Naive B cell (primary cell): ENCODE measurements at regions not wholly inside any gene's neighbourhood (a gene's known extent, or its start where the extent isn't known, plus 50 kb on each side); places are given as distances from the start of the nearest gene placed in this dataset.
A peak's percentile ranks its signal among the peaks of the same experiment; 100 is the strongest.

ENCODE experiments used
- ATAC-seq, 2 donors: fragments of 150-1000 bp; cut with Tn5 transposase; 2 replicates each; pipeline ENCODE4 v1.10.0; 2021; ENCODE audit warnings: low read depth in 2 of 2, mild to moderate bottlenecking in 2 of 2, moderate library complexity in 2 of 2
- DNase-seq: peaks from one replicate; pipeline ENCODE4 v3.0.0; 2022
- H3K27ac Mint-ChIP-seq, 6 donors: one replicate each; pipeline ENCODE4 v1.8.0; 2020 to 2022; ENCODE audit warnings: mild to moderate bottlenecking in 6 of 6, mixed read lengths in 6 of 6, moderate library complexity in 5 of 6, inconsistent platforms in 2 of 6
- H3K27me3 Mint-ChIP-seq, 3 donors: one replicate each; pipeline ENCODE4 v1.8.0; 2021 to 2022; ENCODE audit warnings: mixed read lengths in 3 of 3, mild to moderate bottlenecking in 1 of 3
- H3K36me3 Mint-ChIP-seq, 2 donors: one replicate each; pipeline ENCODE4 v1.8.0; 2020 to 2022; ENCODE audit warnings: mixed read lengths in 2 of 2, inconsistent platforms in 1 of 2, mild to moderate bottlenecking in 1 of 2
- H3K4me1 Mint-ChIP-seq, 3 donors: one replicate each; pipeline ENCODE4 v1.8.0; 2020 to 2022; ENCODE audit warnings: mixed read lengths in 3 of 3, inconsistent platforms in 1 of 3, mild to moderate bottlenecking in 1 of 3, moderate library complexity in 1 of 3
- H3K4me3 Mint-ChIP-seq, 8 donors: one replicate each; pipeline ENCODE4 v1.8.0; 2020 to 2022; ENCODE audit warnings: mild to moderate bottlenecking in 8 of 8, mixed read lengths in 8 of 8, moderate library complexity in 8 of 8, inconsistent platforms in 2 of 8
- H3K9me3 Mint-ChIP-seq, 7 donors: one replicate each; pipeline ENCODE4 v1.8.0; 2020 to 2022; ENCODE audit warnings: mixed read lengths in 7 of 7, mild to moderate bottlenecking in 5 of 7, inconsistent platforms in 2 of 7, moderate library complexity in 1 of 7

DNA sequence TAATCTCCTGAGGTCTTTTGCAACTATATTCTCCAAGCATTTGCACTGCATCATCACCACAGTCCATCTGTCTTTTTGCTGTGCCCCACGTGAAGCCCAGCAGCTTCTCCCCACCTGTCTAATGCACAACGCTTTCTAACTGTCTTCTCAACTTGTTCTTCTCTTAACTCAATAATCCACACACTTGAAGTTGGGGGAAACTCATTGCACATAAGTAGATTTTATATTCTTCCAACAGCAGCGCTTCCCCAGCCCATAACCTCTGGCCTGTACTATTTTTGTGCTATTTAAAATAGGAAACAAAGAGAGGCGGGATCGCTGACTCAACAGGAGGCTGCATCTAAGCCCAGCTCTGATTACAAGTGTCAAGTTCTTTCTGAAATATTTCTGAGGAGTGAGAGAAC lies 226.7 kb downstream of the GXYLT1 start:
- Mint-ChIP-seq H3K36me3 (peaks cover 0 to 8% of the 10 kb centered on the region in 2 donors), H3K4me1 (peaks cover 7 to 11% (median 8%) of the 10 kb centered on the region in 3 donors), H3K27ac (peak overlapping the region in 1 of 6 donors; percentile 23), H3K27me3 (peaks cover 0 to 16% (median 9%) of the 10 kb centered on the region in 3 donors), H3K4me3 (no peak overlapping the region), H3K9me3 (peaks cover 0 to 10% (median 2%) of the 10 kb centered on the region in 7 donors)
- ATAC-seq: no peak
- DNase-seq: no peak

DNA sequence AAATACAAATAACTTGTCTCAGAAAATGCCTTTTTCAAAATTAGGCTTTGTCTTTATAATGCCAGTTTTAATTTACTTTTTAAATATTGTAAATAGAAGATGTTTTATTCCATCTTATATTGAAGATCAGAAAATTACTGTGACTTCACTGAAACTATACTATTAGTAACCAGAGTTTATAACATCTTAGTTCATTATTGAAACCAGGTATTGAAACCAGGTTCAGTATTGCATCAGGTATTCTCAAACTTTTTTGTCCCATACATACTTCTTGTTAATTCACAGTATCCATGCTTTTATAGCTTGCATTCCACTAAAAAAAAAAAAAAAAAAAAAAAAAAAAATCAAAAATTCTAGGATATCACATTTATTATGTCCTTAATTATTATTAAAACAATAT lies 227.5 kb downstream of the GXYLT1 start:
- H3K9me3 Mint-ChIP-seq: peaks cover 0 to 10% (median 2%) of the 10 kb centered on the region in 7 donors
- no peak overlapping the region for H3K4me3 Mint-ChIP-seq
- no peak for ATAC-seq
- H3K27ac Mint-ChIP-seq: no peak overlapping the region
- H3K36me3 Mint-ChIP-seq: peaks cover 0 to 8% of the 10 kb centered on the region in 2 donors
- H3K27me3 Mint-ChIP-seq: peaks cover 0 to 16% (median 9%) of the 10 kb centered on the region in 3 donors
- peaks cover 7 to 11% (median 8%) of the 10 kb centered on the region in 3 donors for H3K4me1 Mint-ChIP-seq
- no peak for DNase-seq

DNA sequence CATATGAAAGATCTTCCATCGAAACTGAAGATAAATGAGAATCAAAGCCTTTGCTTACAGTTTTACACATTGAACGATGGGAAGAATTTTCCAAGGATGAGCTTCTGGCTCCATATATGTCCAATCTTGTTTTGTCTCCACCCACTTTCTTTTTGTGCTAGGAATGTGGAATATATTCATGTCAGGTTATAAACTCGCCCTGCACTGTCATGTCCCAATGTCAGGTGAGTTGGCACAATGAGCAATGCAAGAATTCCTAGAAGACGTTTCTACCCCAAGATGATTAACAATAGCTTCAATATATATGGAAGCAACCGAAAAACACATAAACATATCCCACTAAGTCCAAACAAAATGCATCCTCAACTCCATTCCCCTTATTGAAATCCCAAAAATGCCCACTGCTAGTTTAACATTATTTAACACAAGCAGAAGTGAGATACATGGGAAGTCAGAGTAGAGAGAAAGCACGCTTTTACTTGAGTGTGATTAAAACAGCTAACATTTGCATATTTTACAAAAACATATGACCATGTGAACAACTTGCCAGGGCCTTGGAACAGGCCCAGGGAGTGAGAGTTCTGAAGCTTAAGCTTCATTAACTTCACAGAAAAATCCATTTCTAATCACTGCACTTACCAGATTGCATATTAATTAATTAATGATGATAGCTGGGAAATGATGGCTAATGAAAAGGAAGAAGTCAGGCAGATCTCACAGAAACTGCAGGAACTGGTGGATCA lies 233.9 kb downstream of the GXYLT1 start:
- H3K9me3 Mint-ChIP-seq: peaks cover 0 to 10% (median 2%) of the 10 kb centered on the region in 7 donors
- peaks cover 0 to 8% of the 10 kb centered on the region in 2 donors for H3K36me3 Mint-ChIP-seq
- DNase-seq: no peak
- H3K4me3 Mint-ChIP-seq: no peak overlapping the region
- no peak overlapping the region for H3K27ac Mint-ChIP-seq
- ATAC-seq: no peak
- peaks cover 7 to 11% (median 8%) of the 10 kb centered on the region in 3 donors for H3K4me1 Mint-ChIP-seq
- no peaks in the 10 kb centered on the region for H3K27me3 Mint-ChIP-seq

DNA sequence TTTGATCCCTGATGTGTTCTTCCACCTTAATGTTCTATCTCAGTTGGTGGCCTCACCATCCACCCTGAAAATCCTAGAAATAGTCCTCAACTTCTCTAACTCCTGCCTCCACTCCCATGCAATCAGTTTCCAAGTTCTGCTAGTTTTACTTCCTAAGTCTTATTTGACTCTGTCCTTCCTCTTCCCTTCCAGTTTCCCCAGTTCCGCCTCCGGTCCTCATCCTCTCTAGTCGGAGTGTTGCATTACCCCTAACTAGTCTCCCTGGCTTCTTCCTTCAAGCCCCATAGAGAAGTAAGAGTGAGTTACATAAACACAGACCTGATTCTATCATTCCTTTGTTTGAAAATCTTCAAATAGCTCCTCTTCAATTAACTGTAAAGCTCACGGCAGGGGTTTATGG lies 236.5 kb downstream of the GXYLT1 start:
- H3K36me3 Mint-ChIP-seq: no peaks in the 10 kb centered on the region
- no peak overlapping the region for H3K4me3 Mint-ChIP-seq
- no peaks in the 10 kb centered on the region for H3K27me3 Mint-ChIP-seq
- H3K9me3 Mint-ChIP-seq: no peaks in the 10 kb centered on the region
- H3K4me1 Mint-ChIP-seq: no peaks in the 10 kb centered on the region
- no peak overlapping the region for H3K27ac Mint-ChIP-seq
- DNase-seq (no peak), ATAC-seq (no peak)

DNA sequence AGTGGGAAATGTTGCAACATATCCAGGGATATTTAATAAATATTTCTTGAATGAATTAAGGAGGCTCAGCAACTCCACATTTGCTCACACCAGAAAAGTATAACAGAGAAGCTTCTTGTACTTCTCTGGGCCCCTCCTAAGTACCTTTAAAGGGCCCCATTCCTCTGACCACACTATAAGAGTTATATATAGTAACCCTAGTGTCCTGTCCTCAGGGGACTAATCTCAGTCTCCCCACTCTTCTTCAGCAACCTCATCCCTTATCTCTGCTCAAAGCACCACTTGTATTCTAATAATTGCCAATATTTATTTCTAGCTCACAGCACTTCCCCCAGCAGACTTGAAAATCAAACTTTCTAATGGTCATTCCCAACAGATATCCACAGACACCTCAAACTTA lies 237.1 kb downstream of the GXYLT1 start:
- Mint-ChIP-seq H3K4me3 (no peak overlapping the region), H3K36me3 (no peaks in the 10 kb centered on the region), H3K9me3 (no peaks in the 10 kb centered on the region), H3K27ac (peak overlapping the region in 2 of 6 donors; percentile 0 to 4), H3K4me1 (no peaks in the 10 kb centered on the region), H3K27me3 (no peaks in the 10 kb centered on the region)
- ATAC-seq: no peak
- no peak for DNase-seq

DNA sequence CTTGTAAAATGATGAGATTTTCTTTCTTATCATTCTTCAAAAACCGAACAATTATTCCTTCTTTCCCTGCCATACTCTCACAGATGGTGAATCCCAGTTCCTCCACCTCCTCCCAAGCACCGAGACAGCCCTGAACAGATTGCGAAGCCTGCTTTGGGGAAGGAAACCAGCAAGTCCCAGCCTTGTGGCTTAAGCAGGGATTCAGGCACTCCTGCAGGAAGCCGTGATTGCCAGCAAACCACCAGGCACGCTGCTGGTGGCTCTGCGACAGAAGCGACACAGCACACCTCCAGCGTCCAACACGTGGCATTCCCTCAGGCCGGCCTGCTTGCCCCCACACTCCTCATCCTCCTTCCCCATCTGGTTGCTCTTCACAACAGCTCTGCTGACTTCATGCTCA lies 237.7 kb downstream of the GXYLT1 start:
- Mint-ChIP-seq H3K36me3 (no peaks in the 10 kb centered on the region), H3K9me3 (no peaks in the 10 kb centered on the region), H3K27me3 (no peaks in the 10 kb centered on the region), H3K4me3 (no peak overlapping the region), H3K27ac (no peak overlapping the region), H3K4me1 (no peaks in the 10 kb centered on the region)
- ATAC-seq (no peak), DNase-seq (no peak)

DNA sequence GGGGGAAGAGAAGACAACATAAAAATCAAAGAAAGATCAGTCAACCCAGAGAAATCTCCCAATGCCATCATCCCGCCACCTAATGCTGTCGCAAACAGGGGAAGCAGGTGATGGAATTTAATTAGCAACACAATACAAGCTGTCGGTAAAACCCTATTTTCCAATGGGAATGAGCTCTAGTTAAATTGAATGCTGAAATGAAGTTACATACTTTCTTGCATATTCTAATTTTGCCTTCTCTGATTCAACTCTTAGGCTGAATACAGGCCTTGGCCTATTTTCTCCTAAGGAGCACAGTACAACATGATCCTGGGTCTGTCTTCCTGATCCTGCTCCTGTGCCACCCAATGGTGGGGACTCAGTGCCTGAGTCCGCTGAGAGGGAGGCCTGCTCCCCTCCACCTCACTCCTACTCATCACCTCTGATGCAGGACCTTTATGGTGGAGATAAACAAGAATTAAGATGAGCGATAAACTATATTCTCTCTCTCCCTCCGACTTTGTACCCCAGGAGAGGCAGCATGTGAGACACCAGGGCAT lies 238.8 kb downstream of the GXYLT1 start:
- no peak for ATAC-seq

DNA sequence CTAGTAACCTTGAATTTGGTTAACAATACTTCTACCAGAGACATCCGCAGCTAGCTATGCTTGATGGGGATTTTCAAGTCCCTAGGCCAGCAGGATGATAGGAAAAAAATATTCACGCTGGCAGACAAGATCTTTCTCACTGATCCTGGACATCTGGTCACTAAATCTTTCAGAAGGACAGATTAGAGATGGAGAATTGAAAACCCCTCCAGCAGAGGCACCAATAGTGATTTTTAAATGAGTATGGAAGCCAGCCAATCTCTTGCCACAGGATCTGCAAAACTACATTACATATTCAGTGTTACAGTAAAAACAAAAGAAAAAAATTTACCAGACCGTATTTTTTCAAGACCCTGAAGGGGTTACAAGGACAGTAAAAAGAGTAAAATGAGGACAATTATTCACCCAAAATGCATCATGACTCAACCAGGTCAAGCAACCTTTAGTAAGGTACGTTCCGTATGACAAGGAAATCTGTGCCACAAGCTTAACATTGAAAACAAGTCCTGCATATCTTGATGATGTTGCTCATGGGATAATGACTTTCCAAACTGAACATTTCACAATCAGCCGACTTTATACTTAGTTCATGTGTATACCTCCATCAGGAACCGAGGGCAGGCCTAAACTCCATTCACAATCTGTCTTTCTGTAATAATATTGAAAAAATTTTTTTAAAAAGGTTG lies 239.5 kb downstream of the GXYLT1 start:
- H3K27me3 Mint-ChIP-seq: no peaks in the 10 kb centered on the region
- no peak for ATAC-seq
- DNase-seq: no peak
- no peaks in the 10 kb centered on the region for H3K4me1 Mint-ChIP-seq
- no peaks in the 10 kb centered on the region for H3K9me3 Mint-ChIP-seq
- no peaks in the 10 kb centered on the region for H3K36me3 Mint-ChIP-seq
- H3K27ac Mint-ChIP-seq: no peak overlapping the region
- H3K4me3 Mint-ChIP-seq: no peak overlapping the region

More for the DNA sequence above, 238.8 kb downstream of the GXYLT1 start:
- no peaks in the 10 kb centered on the region for H3K4me1 Mint-ChIP-seq
- H3K27ac Mint-ChIP-seq: peak overlapping the region in 1 of 6 donors; percentile 23
- no peak overlapping the region for H3K4me3 Mint-ChIP-seq
- H3K27me3 Mint-ChIP-seq: no peaks in the 10 kb centered on the region
- DNase-seq: no peak
- H3K36me3 Mint-ChIP-seq: no peaks in the 10 kb centered on the region
- H3K9me3 Mint-ChIP-seq: no peaks in the 10 kb centered on the region

DNA sequence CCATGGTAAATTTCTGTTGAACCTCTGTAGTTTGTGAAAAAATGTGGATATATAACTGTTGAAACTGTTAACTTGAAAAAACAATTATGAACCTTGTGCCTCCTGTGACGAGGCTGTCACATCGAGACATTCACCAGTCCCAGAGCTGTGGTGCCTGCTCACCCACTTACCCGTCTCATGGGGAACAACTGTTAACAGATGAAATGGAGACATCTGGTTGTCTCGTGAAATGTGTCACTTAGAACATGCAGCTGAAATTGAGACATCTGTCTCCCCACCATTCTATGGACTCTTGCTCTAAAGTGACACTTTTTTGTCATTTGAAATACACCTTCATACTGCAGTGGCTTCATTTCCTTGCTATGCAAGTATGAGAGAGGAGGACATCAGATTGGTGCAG lies 240.6 kb downstream of the GXYLT1 start:
- Mint-ChIP-seq H3K36me3 (no peaks in the 10 kb centered on the region), H3K27me3 (no peaks in the 10 kb centered on the region), H3K4me1 (no peaks in the 10 kb centered on the region), H3K4me3 (no peak overlapping the region), H3K27ac (no peak overlapping the region), H3K9me3 (no peaks in the 10 kb centered on the region)
- no peak for DNase-seq
- no peak for ATAC-seq

DNA sequence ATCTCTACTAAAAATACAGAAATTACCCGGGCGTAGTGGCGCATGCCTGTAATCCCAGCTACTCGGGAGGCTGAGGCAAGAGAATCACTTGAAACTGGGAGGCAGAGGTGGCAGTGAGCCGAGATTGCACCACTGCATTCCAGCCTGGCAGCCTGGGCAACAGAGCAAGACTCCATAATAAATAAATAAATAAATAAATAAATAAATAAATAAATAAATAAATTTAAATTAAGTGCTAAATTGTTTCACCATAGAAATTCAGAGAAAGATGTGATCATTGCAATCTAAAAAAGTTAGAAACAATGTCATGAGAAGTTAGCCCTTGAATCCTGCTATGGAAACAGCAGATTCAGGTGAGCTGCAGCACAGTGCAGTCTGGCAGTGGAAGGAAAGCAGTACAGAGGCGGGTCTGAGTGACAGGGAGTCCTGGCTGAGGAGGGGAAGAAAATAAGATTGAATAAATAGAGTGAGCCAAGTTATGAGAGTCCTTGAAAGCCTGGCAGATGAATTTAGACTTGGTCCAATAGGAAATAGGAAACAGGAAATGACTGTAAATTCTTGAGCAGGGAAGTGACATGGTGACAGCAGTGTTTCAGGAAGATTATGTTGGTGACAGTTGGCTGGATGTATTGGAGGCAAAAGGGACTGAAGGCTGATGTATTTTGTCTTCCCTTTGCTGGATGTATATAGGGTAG lies 241.5 kb downstream of the GXYLT1 start:
- peaks cover 0 to 4% (median 0%) of the 10 kb centered on the region in 7 donors for H3K9me3 Mint-ChIP-seq
- H3K4me3 Mint-ChIP-seq: no peak overlapping the region
- DNase-seq (no peak), ATAC-seq (no peak)
- H3K27ac Mint-ChIP-seq: peak overlapping the region in 1 of 6 donors; percentile 3
- H3K27me3 Mint-ChIP-seq: no peaks in the 10 kb centered on the region
- H3K36me3 Mint-ChIP-seq: no peaks in the 10 kb centered on the region
- no peaks in the 10 kb centered on the region for H3K4me1 Mint-ChIP-seq

DNA sequence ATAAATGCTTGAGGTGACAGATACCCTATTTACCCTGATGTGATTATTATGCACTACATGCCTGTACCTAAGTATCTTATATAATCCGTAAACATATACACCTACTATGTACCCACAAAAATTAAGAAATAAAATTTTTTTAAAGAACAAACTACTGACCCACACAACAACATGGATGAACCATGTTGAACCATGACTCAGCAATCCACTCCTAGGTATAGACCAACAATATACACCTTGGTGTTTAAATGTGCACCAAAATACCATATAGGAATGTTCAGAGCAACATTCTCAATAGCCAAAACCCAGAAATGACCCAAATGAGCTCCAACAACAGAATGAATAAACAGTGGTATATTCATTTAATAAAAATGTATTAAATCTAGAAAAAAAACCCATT lies 245.1 kb downstream of the GXYLT1 start:
- Mint-ChIP-seq H3K27ac (no peak overlapping the region), H3K27me3 (peaks cover 0 to 7% (median 0%) of the 10 kb centered on the region in 3 donors), H3K36me3 (no peaks in the 10 kb centered on the region), H3K9me3 (peaks cover 0 to 13% (median 0%) of the 10 kb centered on the region in 7 donors), H3K4me3 (no peak overlapping the region), H3K4me1 (no peaks in the 10 kb centered on the region)
- DNase-seq: no peak
- no peak for ATAC-seq

DNA sequence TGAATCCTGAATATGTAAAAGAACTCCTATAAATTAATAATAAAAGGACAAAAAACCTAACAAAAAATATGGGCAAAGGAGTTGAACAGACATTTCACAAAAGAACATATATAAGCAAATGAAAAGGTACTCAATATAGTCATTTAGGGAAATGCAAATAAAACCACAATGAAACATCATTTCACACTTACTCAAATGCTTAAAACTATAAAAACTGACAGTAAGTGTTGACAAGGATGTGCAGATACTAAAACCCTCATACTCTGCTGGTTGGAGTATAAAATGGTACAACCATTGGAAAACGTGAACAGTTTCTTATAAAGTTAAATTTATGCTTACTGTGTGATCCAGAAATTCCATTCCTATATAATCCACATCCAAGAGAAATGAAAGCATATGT lies 247.1 kb downstream of the GXYLT1 start:
- peaks cover 0 to 7% (median 0%) of the 10 kb centered on the region in 3 donors for H3K27me3 Mint-ChIP-seq
- DNase-seq (no peak), ATAC-seq (no peak)
- no peaks in the 10 kb centered on the region for H3K36me3 Mint-ChIP-seq
- peaks cover 0 to 16% (median 0%) of the 10 kb centered on the region in 7 donors for H3K9me3 Mint-ChIP-seq
- H3K4me1 Mint-ChIP-seq: no peaks in the 10 kb centered on the region
- no peak overlapping the region for H3K27ac Mint-ChIP-seq
- H3K4me3 Mint-ChIP-seq: no peak overlapping the region

DNA sequence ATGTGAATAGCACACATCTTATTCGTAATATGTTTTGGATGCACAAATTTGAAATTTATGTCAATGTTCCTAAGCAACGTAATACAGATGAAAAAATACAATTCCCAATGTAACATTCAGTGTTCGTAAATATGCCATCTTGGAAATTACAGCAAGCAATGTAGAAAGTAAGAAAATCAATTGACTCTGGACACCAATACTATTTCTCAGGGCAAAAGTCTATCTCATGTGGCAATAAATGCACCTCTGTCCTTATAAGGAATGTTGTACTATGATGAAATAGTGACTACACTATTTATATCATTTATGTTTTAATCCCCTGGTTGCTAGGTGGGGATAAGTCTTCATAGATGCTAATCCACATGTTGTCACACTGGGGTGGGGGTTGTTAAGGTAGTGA lies 251.2 kb downstream of the GXYLT1 start:
- H3K27ac Mint-ChIP-seq: no peak overlapping the region
- ATAC-seq: no peak
- H3K36me3 Mint-ChIP-seq: no peaks in the 10 kb centered on the region
- no peak overlapping the region for H3K4me3 Mint-ChIP-seq
- peaks cover 0 to 16% (median 0%) of the 10 kb centered on the region in 7 donors for H3K9me3 Mint-ChIP-seq
- no peak for DNase-seq
- H3K4me1 Mint-ChIP-seq: no peaks in the 10 kb centered on the region
- peaks cover 0 to 7% (median 0%) of the 10 kb centered on the region in 3 donors for H3K27me3 Mint-ChIP-seq
